Esophagus mucosa (tissue), 1 donor: ENCODE measurements at regions not wholly inside any gene's neighbourhood (a gene's known extent, or its start where the extent isn't known, plus 50 kb on each side); places are given as distances from the start of the nearest gene placed in this dataset.
"Not testable (repeated sequence)": the region's sequence is repeated elsewhere in the genome, so short reads cannot be mapped to it uniquely, and the experiment has no call there.

ENCODE experiments used
- ATAC-seq: fragments of 200-7000 bp; cut with Tn5 transposase; one replicate; pipeline ENCODE4 v1.9.1; 2020
- donor health status: DM: yes; HTN: yes; CAD: no.

GRCh38 chr10:44747593-44748172, 163.5 kb upstream of the TMEM72 start:
- ATAC-seq = no peak

DNA sequence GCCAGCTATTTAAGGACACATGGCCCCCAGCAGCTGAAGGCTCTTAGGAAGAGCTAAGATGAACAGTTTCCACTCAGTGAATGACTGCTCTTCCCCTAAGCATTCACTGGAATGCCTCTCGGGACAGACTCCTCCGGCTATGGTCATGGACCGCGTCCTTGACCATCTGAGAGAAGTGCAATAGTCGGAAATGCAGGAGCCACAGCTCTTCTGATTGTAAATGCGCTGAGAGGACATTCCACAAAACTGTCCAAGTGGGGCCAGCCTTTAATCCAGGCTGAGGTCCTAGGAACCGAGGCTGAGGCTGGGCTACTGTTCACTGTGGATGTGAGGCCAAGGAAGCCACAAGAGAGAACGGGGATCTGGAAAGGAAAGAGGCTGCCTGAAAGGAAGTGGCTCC, 162.0 kb upstream of the TMEM72 start:
- ATAC-seq = no peak

DNA sequence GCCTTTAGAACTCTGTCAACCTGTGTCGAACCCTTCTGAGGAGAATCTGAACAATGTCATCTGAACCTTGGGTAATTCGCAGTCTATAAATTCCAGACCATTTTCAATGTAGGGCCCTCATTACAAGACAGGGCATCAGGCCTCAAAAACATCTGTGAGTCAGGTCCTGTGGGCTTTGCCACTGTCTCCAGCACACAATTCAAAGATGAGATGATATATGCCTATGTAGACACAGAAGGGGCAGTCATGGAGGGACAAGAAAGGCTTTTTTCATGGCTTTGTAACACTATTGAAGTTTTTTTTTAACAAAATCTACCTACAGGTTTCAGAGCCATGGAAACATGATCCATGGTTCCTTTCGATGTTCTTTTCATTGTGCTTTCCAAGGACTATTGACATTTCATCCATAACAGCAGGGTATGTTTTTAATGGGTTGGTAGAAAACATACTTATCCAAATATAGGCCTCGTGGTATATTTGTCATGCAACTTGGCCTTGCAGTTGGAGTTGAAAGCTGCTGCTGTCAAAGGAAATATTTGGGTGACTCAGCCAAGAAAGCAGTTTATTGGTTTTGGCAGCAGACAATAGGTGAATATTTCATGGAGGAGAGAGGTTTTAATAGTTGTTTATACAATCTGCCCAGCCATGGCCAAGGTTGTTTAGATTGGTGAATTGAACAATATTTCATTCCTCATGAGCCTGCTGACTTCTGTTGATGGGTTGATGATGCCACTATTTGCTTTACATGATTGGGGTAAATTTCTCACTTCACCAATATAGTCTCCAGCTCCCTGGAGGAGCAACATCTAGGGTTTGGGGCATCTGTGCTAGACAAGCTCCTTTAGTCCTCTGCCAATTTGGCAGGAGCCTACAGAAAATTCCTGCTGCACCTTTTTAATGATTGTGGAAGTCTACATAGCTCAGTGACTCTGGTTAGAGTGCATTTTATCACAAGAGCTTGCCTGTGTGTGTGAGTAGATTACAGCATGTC, 158.4 kb upstream of the TMEM72 start:
- no peak for ATAC-seq

GRCh38 chr10:44754355-44754754, 156.8 kb upstream of the TMEM72 start:
- not testable (repeated sequence) for ATAC-seq

DNA sequence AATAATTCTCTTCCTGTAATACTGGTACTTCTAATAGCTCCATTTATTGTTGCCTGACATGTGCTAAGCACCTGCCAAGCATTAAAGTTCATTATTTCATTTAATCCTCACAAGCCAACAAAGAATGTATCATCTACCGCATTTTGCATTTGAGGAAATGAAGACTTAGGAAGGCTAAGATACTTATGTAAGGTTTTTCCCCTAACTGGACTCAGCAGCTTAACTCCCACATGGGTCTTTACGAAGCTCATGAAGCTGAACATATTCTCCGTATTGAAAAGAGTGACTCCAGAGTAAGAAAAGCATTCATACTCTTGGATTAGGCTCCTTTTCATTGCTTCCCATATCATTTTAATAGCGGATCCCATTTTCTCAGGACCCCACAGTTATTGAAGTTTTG, 155.7 kb upstream of the TMEM72 start:
- no peak for ATAC-seq

- ATAC-seq = no peak
These were observed 154.9 kb upstream of the TMEM72 start for GRCh38 chr10:44756216-44756615.

GRCh38 chr10:44757551-44758205, 153.5 kb upstream of the TMEM72 start:
- no peak for ATAC-seq

DNA sequence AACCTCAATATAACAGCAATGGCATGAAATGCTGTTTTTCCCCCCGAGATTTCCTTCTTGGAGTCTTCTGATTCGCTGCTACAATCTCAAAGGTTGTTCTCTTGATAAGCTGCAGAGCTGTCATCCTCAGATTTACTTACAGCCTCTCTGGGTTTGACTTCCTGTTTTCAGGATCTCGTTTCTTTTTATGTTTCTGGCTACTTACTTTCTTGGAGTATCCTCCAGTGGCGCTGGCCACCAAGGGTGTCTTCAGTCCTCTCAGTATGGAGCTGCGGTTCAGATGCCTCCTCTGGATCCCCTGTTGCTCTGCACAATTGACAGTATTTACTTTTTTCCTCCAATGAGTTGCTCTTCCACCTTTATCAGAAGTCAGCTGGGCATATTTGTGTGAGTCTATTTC, 152.0 kb upstream of the TMEM72 start:
- ATAC-seq = no peak

DNA sequence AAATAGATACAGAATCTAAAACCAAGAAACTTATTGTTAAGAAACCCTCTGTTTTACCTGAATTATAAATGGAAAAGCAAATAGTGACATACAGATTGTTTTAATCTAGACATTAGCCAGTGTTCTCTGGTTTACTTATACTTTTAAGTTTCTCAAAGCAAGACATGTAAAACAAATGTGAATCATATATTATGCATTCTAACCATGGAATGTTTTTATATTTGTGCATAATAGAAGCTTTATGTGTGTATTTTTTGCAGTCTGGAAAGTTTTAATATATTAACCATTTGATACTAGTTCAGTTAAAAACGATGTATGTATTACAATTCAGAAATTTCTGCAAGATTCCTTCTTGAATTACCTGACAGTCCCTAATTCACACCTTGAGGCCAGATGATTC, 150.6 kb upstream of the TMEM72 start:
- no peak for ATAC-seq

DNA sequence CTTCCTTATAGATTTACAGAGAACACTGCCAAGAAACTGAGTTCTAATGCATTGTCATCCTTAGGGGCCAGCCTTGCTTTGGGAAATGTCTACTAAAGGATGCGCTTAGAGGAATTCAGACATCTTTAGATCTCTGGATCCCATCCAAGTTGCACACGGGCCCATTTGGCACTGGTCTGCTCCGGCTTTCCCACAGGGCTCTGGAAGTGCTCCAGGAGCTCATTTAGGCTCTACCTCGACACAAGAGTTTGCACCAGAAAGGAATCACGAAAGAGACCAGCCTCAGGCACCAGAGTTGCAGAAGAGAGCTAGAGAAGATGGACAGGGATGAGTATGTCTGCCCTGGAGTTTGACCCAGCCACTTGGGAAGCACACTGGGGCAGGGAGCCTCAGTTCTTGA, 150.1 kb upstream of the TMEM72 start:
- no peak for ATAC-seq

DNA sequence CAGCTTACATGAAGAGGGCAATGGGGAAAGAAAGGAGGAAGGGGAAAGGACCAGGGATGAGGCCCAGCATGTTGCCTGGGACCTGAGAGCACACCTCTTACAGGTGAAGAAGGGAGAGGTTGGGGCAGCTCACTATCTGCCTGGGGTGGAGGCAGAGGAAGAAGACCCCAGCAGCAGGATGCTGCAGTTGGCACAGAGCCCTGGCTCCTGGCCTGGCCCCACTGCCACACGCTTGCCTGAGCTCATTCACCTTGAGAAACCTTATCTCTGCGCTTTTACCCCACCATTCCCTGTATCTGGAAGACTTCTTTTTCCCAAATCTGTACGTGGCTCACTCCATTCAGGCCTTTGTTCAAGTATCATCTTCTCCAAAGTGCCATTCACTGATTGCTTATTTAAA, 147.8 kb upstream of the TMEM72 start:
- no peak for ATAC-seq

GRCh38 chr10:44765299-44765698, 145.8 kb upstream of the TMEM72 start:
- no peak for ATAC-seq

- ATAC-seq = no peak
These were observed 144.5 kb upstream of the TMEM72 start for GRCh38 chr10:44766631-44767030.

GRCh38 chr10:44769450-44769849, 141.7 kb upstream of the TMEM72 start:
- ATAC-seq = no peak

- ATAC-seq = no peak
These were observed 139.7 kb upstream of the TMEM72 start for GRCh38 chr10:44771233-44771995.

GRCh38 chr10:44773565-44773964, 137.6 kb upstream of the TMEM72 start:
- no peak for ATAC-seq

GRCh38 chr10:44774676-44775401, 136.3 kb upstream of the TMEM72 start:
- ATAC-seq = no peak

GRCh38 chr10:44775402-44775741, 135.8 kb upstream of the TMEM72 start:
- no peak for ATAC-seq

DNA sequence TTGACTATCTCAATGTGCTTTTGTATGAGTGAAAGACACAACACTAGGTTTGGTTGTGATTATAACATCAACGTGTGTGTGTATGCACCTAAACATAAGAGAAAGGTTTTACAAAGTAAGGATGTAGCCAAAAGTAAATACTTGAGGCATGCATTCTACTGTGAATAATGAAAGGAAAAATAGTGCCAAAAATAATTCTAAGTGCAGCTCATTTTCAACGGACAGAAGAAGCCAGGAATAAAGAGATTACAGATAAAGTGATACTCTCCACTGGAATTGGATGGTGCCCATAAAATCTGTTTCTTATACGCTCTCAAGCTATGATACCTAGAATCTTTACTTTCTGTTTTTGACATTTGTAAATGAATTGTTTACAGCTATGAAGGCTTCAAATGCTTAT, 135.0 kb upstream of the TMEM72 start:
- ATAC-seq = no peak

- no peak for ATAC-seq
These were observed 131.6 kb upstream of the TMEM72 start for GRCh38 chr10:44779511-44779910.

DNA sequence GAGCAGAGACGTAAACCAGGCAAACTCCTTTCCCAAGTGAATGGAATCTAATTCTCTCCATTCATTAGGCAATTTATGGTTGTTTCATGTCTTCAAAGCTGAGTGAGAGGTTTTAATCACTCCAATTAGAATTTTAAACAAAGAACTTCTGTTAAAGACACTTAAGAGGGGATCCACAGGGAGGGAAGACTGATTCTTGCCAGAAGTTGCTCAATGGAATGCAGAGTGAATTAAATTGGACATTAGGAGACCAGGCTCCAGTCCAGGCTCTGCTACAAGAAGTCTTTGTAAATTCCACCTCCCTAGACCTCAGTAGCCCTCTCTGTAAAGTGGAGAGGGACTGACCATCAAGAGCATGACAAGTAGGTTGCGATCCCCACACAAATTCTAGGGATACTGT, 130.7 kb upstream of the TMEM72 start:
- ATAC-seq = no peak

DNA sequence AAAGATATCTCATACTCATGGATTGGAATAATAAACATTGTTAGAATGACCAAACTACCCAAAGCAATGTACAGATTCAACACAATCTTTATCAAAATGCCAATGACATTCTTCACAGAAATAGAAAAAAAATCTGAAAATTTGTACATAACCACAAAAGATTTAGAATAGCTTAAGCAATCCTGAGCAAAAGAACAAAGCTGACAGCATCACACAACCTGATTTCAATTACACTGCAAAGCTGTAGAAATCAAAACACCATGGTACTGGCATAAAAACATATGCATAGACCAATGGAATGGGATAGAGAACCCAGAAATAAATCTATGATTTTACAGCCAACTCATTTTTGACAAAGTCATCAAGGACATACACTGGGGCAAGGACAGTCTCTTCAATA, 130.0 kb upstream of the TMEM72 start:
- no peak for ATAC-seq
